CD14-positive monocyte (primary cell): ENCODE measurements at regions not wholly inside any gene's neighbourhood (a gene's known extent, or its start where the extent isn't known, plus 50 kb on each side); places are given as distances from the start of the nearest gene placed in this dataset.
"Not testable (repeated sequence)": the region's sequence is repeated elsewhere in the genome, so short reads cannot be mapped to it uniquely, and the experiment has no call there.

Experiments used
- DNase-seq, 3 donors: peaks; one replicate each; pipeline ENCODE4 v3.0.0-alpha.2; 2011 to 2022
- H2AFZ ChIP-seq: 2 replicates; pipeline ENCODE4 v1.6.0; 2012; ENCODE audit warnings: mild to moderate bottlenecking, low read depth, low read length, inconsistent platforms; ENCODE audit not compliant: insufficient read depth, poor library complexity, severe bottlenecking
- H3K27ac ChIP-seq, 2 donors: 1 replicate in 1 of 2; 2 replicates in 1 of 2; pipeline ENCODE4 v1.5.1; 2012 to 2013; ENCODE audit warnings: low read length in 2 of 2, control low read depth in 1 of 2, inconsistent platforms in 1 of 2, low read depth in 1 of 2, mild to moderate bottlenecking in 1 of 2
- H3K27me3 ChIP-seq, 2 donors: one replicate each; pipeline versions ENCODE4 v1.6.0 to v1.6.1; 2011 to 2013; ENCODE audit warnings: low read length in 2 of 2; ENCODE audit not compliant: control insufficient read depth in 2 of 2, insufficient read depth in 2 of 2
- H3K36me3 ChIP-seq, 2 donors: replicated peaks in 1 of 2; 1 replicate in 1 of 2; 2 replicates in 1 of 2; pipeline versions ENCODE4 v1.5.1 to v1.6.1; 2012 to 2013; ENCODE audit warnings: low read length in 2 of 2, control low read depth in 1 of 2, inconsistent platforms in 1 of 2, mild to moderate bottlenecking in 1 of 2; ENCODE audit not compliant: insufficient read depth in 2 of 2, control insufficient read depth in 1 of 2
- H3K4me1 ChIP-seq, 2 donors: 1 replicate in 1 of 2; 2 replicates in 1 of 2; pipeline versions ENCODE4 v1.5.1 to v1.6.1; 2012 to 2013; ENCODE audit warnings: low read length in 2 of 2, control low read depth in 1 of 2, inconsistent platforms in 1 of 2, mild to moderate bottlenecking in 1 of 2, moderate library complexity in 1 of 2; ENCODE audit not compliant: insufficient read depth in 2 of 2, control insufficient read depth in 1 of 2
- H3K4me2 ChIP-seq: replicated peaks from 2 replicates; pipeline ENCODE3; 2012; ENCODE audit warnings: low read length, moderate library complexity, mild to moderate bottlenecking; ENCODE audit not compliant: poor library complexity, severe bottlenecking; ENCODE audit errors: extremely low read depth
- H3K4me3 ChIP-seq, 3 experiments: fragments of 200-600 bp in 1 of 3; sonication (generic) in 1 of 3; replicated peaks in 1 of 3; 1 replicate in 2 of 3; 2 replicates in 1 of 3; pipeline ENCODE4 v1.5.1; 2011 to 2013; ENCODE audit warnings: low read length in 3 of 3, mild to moderate bottlenecking in 3 of 3, control low read depth in 2 of 3, low read depth in 2 of 3, inconsistent platforms in 1 of 3, moderate library complexity in 1 of 3
- H3K79me2 ChIP-seq: 2 replicates; pipeline ENCODE4 v1.6.0; 2012; ENCODE audit warnings: mild to moderate bottlenecking, control low read depth, inconsistent platforms, low read length, moderate library complexity; ENCODE audit not compliant: insufficient read depth
- H3K9ac ChIP-seq: 2 replicates; pipeline ENCODE4 v1.6.0; 2017; ENCODE audit warnings: low read length, mild to moderate bottlenecking; ENCODE audit not compliant: insufficient read depth, poor library complexity, severe bottlenecking
- H3K9me3 ChIP-seq, 2 donors: replicated peaks in 1 of 2; 1 replicate in 1 of 2; 2 replicates in 1 of 2; pipeline versions ENCODE4 v1.5.1 to v1.6.1; 2012 to 2013; ENCODE audit warnings: low read length in 2 of 2, control low read depth in 1 of 2; ENCODE audit not compliant: control insufficient read depth in 1 of 2, insufficient read depth in 1 of 2
- H4K20me1 ChIP-seq: 2 replicates; pipeline ENCODE4 v1.6.0; 2012; ENCODE audit warnings: mild to moderate bottlenecking, low read length, control low read depth, moderate library complexity; ENCODE audit not compliant: insufficient read depth
- H3K27ac Mint-ChIP-seq, 7 donors: one replicate each; pipeline ENCODE4 v1.8.0; 2020; ENCODE audit warnings: mild to moderate bottlenecking in 7 of 7, mixed read lengths in 7 of 7, moderate library complexity in 6 of 7, inconsistent platforms in 2 of 7
- H3K27me3 Mint-ChIP-seq, 3 donors: one replicate each; pipeline ENCODE4 v1.8.0; 2021 to 2022; ENCODE audit warnings: low read depth in 3 of 3, mild to moderate bottlenecking in 3 of 3, mixed read lengths in 3 of 3, moderate library complexity in 3 of 3, inconsistent platforms in 1 of 3
- H3K36me3 Mint-ChIP-seq, 2 donors: one replicate each; pipeline ENCODE4 v1.8.0; 2020; ENCODE audit warnings: mixed read lengths in 2 of 2, inconsistent platforms in 1 of 2, mild to moderate bottlenecking in 1 of 2
- H3K4me1 Mint-ChIP-seq: one replicate; pipeline ENCODE4 v1.8.0; 2020; ENCODE audit warnings: mild to moderate bottlenecking, mixed read lengths
- H3K4me3 Mint-ChIP-seq, 2 donors: one replicate each; pipeline ENCODE4 v1.8.0; 2020; ENCODE audit warnings: mild to moderate bottlenecking in 2 of 2, mixed read lengths in 2 of 2, moderate library complexity in 1 of 2
- H3K9me3 Mint-ChIP-seq, 7 donors: one replicate each; pipeline ENCODE4 v1.8.0; 2020 to 2022; ENCODE audit warnings: mixed read lengths in 7 of 7, mild to moderate bottlenecking in 6 of 7, moderate library complexity in 6 of 7, inconsistent platforms in 2 of 7
- WGBS: methylation state at CpG from one replicate; pipeline ENCODE4 v1.1.5; 2013; ENCODE audit warnings: missing lambda C conversion rate; ENCODE audit not compliant: insufficient coverage; 5-methylcytosine and 5-hydroxymethylcytosine counted together
- intact Hi-C, 2 donors: fragments of 100-400 bp; cut with micrococcal nuclease; formaldehyde crosslinking; loops; one replicate each; pipeline versions ENCODE4 v1.15.0 to v1.15.1; 2023
- TF ChIP-seq, protein P1 (sequence below): fragments of 200-600 bp; IDR thresholded peaks from one replicate; pipeline ENCODE4 v1.8.0; 2022; ENCODE audit warnings: antibody characterized with exemption, mild to moderate bottlenecking

DNA sequence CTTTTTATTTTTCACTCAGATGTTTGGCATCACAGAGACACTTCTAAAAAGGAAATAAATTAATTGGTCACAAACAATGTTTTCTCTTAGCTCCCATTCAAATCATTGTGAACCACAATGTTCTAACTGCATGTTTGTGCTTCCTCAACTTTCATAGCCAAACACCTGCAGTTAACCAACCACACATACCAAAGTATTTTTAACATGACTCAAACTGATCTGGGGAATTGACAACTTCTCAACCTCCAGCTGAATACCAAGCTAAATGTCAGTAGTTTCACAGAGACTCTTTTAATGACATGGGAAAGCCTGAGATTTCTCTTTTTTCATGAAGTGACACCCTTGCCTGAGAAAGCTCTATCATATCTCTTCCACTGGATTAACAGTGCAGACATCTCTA lies 217.9 kb upstream of the MME start:
- H3K4me3 Mint-ChIP-seq: no peak overlapping the region

DNA sequence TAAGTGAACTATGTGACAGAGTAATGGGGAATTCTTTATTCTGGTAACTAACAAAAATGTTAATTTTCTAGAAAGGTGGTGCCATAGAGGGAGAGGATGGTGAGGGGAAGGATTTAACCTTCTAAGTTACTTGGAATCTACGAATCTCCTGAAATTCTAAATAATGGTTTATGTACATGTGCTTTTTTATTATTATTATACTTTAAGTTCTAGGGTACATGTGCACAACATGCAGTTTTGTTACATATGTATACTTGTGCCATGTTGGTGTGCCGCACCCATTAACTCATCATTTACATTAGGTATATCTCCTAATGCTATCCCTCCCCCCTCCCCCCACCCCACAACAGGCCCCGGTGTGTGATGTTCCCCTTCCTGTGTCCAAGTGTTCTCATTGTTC lies 227.1 kb upstream of the MME start:
- H3K9ac ChIP-seq, H3K36me3 ChIP-seq, H2AFZ ChIP-seq, DNase-seq, H3K79me2 ChIP-seq, intact Hi-C loops, H3K27me3 ChIP-seq, H3K36me3 Mint-ChIP-seq, H3K27me3 Mint-ChIP-seq, H4K20me1 ChIP-seq, H3K27ac Mint-ChIP-seq, H3K4me1 ChIP-seq, H3K4me3 ChIP-seq, H3K4me1 Mint-ChIP-seq, H3K9me3 Mint-ChIP-seq, H3K9me3 ChIP-seq, H3K4me3 Mint-ChIP-seq, H3K4me2 ChIP-seq, H3K27ac ChIP-seq: not testable (repeated sequence)
- no CpG with 5 or more reads among the region's 3 CpGs for WGBS

More for the DNA sequence above, 217.9 kb upstream of the MME start:
- Histone ChIP-seq H2AFZ (no peak overlapping the region), H3K4me3 (no peak overlapping the region), H3K27me3 (no peaks in the 10 kb centered on the region), H3K9me3 (no peaks in the 10 kb centered on the region), H3K9ac (no peak overlapping the region), H3K79me2 (no peaks in the 10 kb centered on the region), H3K4me1 (no peaks in the 10 kb centered on the region), H3K27ac (no peak overlapping the region), H4K20me1 (no peaks in the 10 kb centered on the region), H3K4me2 (no peak overlapping the region), H3K36me3 (no peaks in the 10 kb centered on the region)
- intact Hi-C loops: no loop called here
- Mint-ChIP-seq H3K27me3 (peaks cover 0 to 1% (median 0%) of the 10 kb centered on the region in 3 donors), H3K27ac (no peak overlapping the region), H3K36me3 (no peaks in the 10 kb centered on the region), H3K9me3 (peaks cover 0 to 2% (median 0%) of the 10 kb centered on the region in 7 donors), H3K4me1 (no peaks in the 10 kb centered on the region)
- no peak for DNase-seq
- TF ChIP-seq, protein P1, sequence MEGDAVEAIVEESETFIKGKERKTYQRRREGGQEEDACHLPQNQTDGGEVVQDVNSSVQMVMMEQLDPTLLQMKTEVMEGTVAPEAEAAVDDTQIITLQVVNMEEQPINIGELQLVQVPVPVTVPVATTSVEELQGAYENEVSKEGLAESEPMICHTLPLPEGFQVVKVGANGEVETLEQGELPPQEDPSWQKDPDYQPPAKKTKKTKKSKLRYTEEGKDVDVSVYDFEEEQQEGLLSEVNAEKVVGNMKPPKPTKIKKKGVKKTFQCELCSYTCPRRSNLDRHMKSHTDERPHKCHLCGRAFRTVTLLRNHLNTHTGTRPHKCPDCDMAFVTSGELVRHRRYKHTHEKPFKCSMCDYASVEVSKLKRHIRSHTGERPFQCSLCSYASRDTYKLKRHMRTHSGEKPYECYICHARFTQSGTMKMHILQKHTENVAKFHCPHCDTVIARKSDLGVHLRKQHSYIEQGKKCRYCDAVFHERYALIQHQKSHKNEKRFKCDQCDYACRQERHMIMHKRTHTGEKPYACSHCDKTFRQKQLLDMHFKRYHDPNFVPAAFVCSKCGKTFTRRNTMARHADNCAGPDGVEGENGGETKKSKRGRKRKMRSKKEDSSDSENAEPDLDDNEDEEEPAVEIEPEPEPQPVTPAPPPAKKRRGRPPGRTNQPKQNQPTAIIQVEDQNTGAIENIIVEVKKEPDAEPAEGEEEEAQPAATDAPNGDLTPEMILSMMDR: no peak
